Liver (tissue), 3 donors: ENCODE measurements at regions not wholly inside any gene's neighbourhood (a gene's known extent, or its start where the extent isn't known, plus 50 kb on each side); places are given as distances from the start of the nearest gene placed in this dataset.

Experiments used
- GABPA ChIP-seq, 2 donors: IDR thresholded peaks in 1 of 2; conservative IDR thresholded peaks in 1 of 2; 2 replicates each; pipeline ENCODE4 v1.6.1; 2016; ENCODE audit warnings: antibody characterized with exemption in 2 of 2, mild to moderate bottlenecking in 1 of 2, moderate library complexity in 1 of 2
- NR2F2 ChIP-seq: IDR thresholded peaks from 2 replicates; pipeline ENCODE4 v1.6.1; 2016; ENCODE audit warnings: antibody characterized with exemption
- TAF1 ChIP-seq: conservative IDR thresholded peaks from 2 replicates; pipeline ENCODE4 v1.6.1; 2016; ENCODE audit warnings: antibody characterized with exemption, mild to moderate bottlenecking
- TF ChIP-seq, protein P1 (sequence below): fragments of 150-350 bp; IDR thresholded peaks from 2 replicates; pipeline ENCODE4 v1.5.1; 2017; ENCODE audit warnings: improper control_type of control experiment, low read depth, low read length; ENCODE audit not compliant: missing input control
- TF ChIP-seq, protein P2 (sequence below): IDR thresholded peaks from 2 replicates; pipeline ENCODE4 v1.6.1; 2016; ENCODE audit warnings: antibody characterized with exemption
- TF ChIP-seq, protein P3 (sequence below): IDR thresholded peaks from 2 replicates; pipeline ENCODE4 v1.6.1; 2016; ENCODE audit warnings: antibody characterized with exemption
- TF ChIP-seq, protein P4 (sequence below): IDR thresholded peaks from 2 replicates; pipeline ENCODE4 v1.6.1; 2016; ENCODE audit warnings: antibody characterized with exemption, mild to moderate bottlenecking
- donor health status: healthy.
- donor health status: healthy.

DNA sequence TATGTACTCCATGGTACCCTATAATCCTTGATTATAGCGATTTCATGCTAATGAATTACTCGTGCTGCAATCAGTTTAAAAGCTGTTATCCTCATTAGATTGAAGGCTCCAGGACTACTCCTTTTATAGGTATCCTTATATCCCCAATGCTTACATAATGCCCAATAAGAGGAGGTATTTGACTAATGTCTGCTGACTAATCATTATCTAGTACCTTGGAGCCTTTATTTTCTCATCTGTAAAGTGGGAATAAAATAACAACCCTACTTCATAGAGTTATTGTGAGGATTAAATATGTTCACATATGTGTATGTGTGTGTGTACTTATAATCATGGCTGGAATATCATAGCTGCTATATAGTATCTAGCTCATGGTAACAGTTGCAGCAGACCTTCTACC, 1031.5 kb downstream of the CDH11 start:
- TF ChIP-seq, protein P1, sequence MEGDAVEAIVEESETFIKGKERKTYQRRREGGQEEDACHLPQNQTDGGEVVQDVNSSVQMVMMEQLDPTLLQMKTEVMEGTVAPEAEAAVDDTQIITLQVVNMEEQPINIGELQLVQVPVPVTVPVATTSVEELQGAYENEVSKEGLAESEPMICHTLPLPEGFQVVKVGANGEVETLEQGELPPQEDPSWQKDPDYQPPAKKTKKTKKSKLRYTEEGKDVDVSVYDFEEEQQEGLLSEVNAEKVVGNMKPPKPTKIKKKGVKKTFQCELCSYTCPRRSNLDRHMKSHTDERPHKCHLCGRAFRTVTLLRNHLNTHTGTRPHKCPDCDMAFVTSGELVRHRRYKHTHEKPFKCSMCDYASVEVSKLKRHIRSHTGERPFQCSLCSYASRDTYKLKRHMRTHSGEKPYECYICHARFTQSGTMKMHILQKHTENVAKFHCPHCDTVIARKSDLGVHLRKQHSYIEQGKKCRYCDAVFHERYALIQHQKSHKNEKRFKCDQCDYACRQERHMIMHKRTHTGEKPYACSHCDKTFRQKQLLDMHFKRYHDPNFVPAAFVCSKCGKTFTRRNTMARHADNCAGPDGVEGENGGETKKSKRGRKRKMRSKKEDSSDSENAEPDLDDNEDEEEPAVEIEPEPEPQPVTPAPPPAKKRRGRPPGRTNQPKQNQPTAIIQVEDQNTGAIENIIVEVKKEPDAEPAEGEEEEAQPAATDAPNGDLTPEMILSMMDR: no peak
- TF ChIP-seq TAF1 (no peak), NR2F2 (no peak), GABPA (IDR thresholded peaks at IDR 0.05 in 1 of 2, conservative IDR thresholded peaks at IDR 0.05 in 1 of 2) (no peak)
- TF ChIP-seq, protein P2, sequence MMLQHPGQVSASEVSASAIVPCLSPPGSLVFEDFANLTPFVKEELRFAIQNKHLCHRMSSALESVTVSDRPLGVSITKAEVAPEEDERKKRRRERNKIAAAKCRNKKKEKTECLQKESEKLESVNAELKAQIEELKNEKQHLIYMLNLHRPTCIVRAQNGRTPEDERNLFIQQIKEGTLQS: no peak
- TF ChIP-seq, protein P3, sequence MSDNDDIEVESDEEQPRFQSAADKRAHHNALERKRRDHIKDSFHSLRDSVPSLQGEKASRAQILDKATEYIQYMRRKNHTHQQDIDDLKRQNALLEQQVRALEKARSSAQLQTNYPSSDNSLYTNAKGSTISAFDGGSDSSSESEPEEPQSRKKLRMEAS: no peak
- TF ChIP-seq, protein P4, sequence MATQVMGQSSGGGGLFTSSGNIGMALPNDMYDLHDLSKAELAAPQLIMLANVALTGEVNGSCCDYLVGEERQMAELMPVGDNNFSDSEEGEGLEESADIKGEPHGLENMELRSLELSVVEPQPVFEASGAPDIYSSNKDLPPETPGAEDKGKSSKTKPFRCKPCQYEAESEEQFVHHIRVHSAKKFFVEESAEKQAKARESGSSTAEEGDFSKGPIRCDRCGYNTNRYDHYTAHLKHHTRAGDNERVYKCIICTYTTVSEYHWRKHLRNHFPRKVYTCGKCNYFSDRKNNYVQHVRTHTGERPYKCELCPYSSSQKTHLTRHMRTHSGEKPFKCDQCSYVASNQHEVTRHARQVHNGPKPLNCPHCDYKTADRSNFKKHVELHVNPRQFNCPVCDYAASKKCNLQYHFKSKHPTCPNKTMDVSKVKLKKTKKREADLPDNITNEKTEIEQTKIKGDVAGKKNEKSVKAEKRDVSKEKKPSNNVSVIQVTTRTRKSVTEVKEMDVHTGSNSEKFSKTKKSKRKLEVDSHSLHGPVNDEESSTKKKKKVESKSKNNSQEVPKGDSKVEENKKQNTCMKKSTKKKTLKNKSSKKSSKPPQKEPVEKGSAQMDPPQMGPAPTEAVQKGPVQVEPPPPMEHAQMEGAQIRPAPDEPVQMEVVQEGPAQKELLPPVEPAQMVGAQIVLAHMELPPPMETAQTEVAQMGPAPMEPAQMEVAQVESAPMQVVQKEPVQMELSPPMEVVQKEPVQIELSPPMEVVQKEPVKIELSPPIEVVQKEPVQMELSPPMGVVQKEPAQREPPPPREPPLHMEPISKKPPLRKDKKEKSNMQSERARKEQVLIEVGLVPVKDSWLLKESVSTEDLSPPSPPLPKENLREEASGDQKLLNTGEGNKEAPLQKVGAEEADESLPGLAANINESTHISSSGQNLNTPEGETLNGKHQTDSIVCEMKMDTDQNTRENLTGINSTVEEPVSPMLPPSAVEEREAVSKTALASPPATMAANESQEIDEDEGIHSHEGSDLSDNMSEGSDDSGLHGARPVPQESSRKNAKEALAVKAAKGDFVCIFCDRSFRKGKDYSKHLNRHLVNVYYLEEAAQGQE: no peak
